ENCODE measurements at regions not wholly inside any gene's neighbourhood (a gene's known extent, or its start where the extent isn't known, plus 50 kb on each side); places are given as distances from the start of the nearest gene placed in this dataset.

DNA sequence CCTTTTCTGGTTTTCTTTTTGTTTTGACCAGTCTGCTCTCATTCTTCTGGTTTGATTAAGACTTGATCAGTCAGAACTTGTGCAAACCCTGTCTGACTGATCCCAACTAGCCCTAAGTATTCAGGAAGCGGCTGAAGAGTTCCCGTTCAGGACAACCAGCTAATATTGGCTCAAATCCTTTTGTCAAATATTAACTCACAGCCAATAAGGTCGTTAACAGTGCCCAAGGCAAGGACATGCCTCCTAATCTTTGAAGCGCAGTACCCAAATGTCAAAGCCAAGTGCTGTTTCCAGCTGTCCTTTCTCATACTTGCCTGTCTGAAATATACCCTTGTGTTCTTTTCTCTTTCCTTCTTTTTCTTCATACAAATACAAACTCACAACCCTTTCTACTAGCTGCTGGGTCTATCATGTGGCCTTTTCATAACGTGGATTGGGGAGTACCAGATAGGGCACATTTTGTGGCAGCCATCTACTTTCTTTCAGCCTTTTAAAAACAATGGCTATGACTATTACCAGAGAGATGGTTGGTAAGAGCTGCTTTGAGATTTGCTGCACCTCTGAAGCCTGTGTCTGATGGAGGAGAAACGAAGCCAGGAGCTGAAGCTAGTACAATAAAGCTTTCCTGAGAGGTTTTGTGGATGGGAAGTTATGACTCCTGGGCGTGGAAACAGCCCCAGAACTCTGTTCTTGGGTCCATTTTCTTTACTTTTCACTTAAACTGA lies 266.4 kb upstream of the ZNF608 start:
- no peak for DNase-seq

GRCh38 chr5:125014202-125014601 lies 267.8 kb upstream of the ZNF608 start:
- DNase-seq = no peak

DNA sequence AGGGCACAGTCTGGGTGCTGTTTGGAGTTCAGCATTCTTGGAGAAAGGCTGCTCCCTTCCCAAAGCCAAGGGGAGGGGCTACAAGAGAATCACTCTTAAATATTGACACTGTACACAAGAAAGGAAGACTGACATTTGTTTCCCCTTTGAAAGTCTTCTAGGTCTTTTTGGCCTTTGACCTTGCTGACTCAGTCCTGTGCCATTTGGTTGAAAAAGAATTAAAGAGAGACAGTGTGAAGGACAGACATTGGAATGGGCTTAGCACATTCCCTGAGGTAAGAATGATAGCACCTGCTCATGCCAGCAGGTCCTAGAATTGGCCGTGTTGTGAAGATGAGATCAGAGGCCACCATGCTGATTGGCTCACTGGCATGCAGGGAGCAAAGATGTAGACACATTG lies 271.4 kb upstream of the ZNF608 start:
- no peak for DNase-seq

DNA sequence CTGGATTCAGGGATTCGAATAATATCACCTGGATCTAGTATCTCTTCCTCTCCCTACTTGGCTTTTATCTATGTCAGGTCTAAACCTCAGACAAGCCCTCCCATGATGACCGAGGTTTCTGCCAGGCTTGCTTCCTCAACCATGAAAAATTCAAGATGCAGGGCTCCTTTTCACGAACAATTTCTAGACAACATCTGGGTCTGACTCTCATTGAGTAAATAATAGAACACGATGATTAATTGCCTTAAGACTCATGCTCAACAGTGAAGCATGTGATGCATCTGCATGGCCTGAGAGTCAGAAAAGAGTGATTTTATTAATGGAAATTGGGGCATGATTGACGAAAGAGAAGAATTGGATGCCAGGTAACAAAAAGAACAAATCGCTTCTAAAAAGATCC lies 277.2 kb upstream of the ZNF608 start:
- no peak for DNase-seq

DNA sequence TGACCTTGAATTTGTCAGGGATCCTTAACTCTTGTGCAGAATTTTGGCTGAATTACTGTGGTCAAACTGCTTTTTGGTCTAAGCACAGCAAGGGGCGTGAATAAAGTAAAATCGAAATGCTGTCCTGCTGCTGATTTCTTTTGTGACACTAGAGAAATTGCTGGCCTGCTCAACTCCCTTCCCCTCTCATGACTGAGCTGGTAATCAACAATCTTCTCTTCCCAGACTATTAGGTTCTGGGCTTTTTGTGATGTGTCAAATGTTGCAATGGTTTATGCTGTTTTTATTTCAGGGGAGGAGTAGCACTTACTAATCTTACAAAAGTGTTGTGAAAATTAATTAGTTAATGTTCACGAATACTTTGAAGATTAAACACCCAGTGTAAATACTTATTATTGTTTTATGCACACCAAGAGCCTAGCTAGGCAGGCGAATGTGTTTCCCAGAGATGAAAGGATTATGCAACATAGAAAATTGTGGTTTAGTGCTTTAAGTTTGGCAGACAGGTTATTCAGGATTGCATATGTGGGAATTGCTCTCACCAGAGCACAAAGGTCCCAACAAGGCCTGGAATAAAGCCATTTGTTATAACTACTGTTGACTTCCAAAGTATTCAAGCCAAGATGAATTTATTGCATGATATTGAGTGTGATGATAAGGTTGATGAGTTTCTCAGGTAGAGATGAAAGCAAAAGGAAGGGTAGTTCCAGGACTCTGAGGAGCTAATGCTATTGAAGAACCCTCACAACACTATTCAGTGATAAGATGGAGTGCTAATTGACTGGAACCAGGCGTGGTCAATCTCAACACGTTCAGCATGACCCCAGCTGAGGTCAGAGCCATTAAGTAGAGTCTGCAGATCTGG lies 280.7 kb upstream of the ZNF608 start:
- no peak for DNase-seq

DNA sequence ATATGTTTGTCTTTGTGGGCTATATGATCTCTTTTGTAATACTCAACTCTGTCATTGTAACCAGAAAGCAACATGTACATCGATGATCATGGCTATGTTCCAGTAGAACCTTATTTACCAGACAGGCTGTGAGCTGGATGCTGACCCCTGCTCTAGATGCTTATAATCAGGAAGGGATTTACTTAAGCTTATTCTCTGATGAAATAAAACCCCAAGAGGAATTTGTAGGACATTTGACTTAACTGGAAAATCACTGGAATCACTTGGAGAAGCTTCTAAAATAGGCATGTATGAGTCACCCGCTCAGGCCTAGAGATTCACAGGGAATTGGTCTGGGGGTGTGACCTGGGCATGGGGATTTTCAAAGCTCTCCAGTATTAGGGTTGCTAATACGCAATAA lies 285.8 kb upstream of the ZNF608 start:
- no peak for DNase-seq

DNA sequence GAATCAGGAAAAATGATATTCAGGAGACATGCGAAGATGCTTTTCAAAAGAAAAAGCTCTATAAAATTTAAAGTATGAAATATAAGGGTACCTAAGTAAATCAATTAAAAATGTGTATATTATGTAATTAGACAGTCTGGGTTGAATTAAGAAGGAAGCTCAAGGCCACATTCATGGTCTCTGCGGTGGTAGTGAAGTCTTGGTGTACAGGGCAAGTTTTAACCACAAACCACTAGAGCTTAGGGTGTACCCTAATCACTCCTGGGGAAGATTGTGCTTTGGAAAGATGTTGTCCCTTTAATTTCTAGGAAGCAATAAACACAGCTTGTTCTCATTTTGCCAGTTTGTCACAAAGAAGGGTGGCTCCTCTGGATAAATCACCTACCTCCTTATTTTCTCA lies 287.2 kb upstream of the ZNF608 start:
- DNase-seq = no peak

- DNase-seq = no peak
These were observed 287.9 kb upstream of the ZNF608 start for GRCh38 chr5:125034331-125034730.

DNA sequence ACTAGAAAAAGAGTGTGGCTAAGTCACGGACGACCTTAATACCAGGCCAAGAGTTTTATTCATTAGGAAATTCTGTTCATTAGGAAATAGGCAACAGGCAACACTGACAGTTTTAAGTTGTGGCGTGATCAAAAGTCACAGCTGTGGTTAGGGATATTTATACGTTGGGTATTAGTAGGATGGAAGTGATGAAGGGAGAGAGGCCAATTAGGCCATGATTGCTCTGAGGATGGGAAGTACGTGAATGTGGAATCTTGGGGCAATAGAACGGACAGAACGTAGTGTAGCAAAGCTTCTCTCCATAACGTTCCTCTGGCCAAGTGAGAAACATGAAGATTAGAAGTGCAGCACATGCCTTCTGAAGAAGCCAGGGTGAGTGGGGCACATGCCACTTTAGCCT lies 290.1 kb upstream of the ZNF608 start:
- DNase-seq = no peak

DNA sequence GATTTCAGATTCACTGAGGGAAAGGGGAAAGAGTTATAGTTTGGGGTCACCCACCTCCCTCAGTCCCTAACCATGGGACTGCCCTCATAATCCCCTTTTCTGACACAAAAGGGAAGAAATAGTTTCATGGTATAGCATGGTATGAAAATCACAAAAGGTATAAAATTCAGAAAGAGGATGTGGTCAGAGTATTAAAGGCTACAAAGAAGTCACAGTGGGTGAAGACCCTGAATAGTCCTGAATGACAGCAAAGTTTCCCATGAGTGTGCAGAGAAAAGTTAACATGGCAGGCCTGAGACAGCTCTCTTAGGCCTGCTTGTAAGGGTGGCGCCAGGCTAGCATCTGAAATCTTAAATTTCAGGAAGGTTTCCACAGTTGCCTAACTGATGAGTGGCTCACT lies 290.6 kb upstream of the ZNF608 start:
- DNase-seq = no peak

DNA sequence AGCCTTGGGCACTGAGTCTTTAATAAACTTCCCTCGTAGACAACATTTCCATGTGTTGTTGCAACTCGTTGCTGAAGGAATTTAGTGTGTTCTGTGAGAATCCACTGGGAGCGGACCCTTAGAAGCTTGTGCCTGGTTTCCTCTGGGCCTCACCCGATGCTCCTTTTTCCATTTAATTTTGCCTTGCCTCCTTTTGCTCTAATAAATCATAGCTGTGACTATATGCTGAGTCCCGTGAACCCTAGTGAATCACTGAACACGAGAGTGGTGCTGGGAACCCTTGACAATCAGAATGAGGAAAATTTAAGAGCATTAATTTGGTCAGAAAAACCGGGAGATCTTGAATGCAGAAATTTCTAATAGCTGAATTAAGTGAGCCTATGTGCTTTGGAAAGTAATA lies 291.1 kb upstream of the ZNF608 start:
- no peak for DNase-seq

DNA sequence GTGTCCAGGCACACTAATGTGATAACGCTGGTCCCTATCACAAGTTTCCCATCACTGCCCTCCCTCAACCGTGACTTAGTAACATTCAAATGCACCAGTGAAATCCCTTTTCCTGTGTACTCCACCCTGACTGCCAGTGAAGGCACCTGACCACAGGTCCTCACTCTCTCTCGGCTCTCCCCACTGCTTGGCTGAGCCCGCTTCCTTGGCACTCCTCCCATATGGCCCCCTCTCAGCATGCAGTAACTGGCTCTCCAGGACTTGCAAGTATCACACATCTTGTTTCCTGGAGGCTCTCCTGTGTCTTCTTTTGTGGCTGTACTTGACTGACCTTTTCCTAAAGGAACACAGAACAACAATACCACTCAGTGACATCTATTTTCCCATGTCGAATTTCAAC lies 292.0 kb upstream of the ZNF608 start:
- DNase-seq = no peak

DNA sequence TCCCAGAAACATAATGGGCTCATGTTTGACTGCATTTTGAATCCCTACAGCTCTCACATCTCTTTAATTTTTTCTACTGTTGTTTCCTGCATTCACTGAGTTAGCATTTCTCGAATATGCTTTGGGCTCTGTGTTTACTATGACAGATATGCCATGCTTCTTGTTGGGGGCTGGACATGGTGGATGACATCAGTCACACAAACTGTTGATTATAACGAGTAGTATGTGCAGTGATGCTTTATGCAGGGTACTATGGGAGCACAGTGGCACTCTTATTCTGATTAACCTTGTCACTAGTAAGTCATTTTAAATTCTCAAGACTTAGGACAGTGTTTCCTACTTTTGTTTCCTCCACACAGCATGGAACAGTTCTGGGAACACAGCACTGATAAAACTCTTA lies 295.4 kb upstream of the ZNF608 start:
- no peak for DNase-seq

DNA sequence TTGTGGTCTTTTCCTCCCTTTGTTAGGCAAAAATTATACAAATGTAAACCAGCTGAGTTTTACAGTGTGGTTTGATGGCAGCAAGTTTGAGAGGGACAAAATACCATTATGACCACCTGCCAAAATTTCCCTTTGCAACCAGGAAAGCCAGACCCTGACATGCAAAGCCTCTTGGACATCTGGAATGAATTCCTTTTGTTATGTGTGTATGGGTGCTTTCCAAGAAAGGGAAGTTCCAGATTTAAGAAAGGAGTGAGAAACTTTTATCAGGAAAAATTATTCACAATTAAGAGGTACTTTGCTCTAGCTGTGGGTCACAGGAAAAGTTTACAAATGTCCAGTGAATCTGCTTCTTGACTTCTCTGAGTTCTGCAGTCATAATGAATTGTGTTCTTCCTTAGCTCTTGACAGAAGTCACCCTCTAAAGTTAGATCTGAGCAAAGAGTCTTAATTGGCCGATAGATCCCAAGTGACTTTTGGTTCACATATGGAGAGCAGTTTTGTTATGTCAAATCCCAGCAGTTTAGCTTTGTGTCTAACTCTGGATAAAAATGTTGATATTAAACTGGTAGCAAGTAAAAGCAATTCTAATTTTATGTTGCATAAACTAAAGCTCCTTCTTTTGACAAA lies 295.9 kb upstream of the ZNF608 start:
- no peak for DNase-seq

- no peak for DNase-seq
These were observed 297.4 kb upstream of the ZNF608 start for GRCh38 chr5:125043781-125044391.

DNA sequence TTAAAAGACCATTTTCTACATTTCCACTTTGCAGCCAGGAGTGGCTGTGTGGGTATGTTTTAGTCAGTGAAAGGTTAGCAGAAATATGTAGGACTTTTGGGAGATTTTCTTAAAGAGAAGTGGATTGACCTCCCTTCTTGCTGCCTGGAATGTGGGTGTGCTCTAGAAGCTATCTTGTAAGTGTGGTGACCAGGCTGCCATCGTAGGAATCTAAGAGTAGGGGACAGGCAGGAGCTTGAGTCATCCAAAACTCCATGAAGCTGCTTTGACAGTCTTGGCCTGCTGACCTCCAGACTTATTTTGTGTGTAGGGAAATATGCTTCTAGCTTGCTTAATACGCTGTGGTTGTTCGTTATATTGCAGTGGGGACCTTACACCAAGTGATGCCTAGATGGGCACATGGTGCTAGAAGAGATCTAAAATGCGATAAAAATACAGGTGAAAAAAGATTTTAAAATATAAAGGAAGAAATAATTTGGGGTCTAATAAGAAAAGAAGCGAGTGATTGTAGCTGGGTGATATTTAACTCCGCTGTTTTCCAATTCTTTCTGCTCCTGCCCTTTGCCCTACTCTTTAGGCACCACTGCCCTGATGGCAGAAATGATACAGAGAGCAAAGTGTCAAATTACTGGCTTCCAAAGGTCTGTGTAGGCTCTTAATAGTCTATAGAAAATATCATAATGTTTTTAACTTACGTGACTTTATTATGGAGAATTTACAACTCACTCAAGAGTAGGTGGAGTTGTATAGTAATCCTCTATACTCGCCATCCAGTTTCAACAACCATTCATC lies 298.2 kb upstream of the ZNF608 start:
- DNase-seq = no peak

- no peak for DNase-seq
These were observed 299.2 kb upstream of the ZNF608 start for GRCh38 chr5:125045646-125046045.

DNA sequence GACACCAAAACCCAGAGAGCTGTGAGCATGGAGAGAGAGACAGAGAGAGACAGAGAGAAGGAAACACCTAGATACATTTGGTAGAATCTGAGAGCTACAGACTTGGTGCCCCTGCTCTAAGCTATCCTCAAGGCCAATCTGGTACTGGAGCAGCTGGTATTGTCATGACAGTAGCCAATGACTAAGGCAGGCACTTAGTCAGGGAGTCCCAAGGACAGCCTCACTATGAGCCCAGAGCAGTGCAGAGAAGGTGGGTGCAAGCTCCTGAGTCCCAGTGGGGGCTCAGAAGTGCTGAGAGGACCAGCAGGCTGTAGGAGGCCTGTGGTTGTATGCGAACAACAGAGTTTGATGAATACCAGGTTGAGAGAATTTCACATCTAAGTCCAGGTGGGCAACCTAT lies 300.4 kb upstream of the ZNF608 start:
- no peak for DNase-seq

- DNase-seq = no peak
These were observed 301.4 kb upstream of the ZNF608 start for GRCh38 chr5:125047871-125048270.

- no peak for DNase-seq
These were observed 303.6 kb upstream of the ZNF608 start for GRCh38 chr5:125049721-125050702.

DNA sequence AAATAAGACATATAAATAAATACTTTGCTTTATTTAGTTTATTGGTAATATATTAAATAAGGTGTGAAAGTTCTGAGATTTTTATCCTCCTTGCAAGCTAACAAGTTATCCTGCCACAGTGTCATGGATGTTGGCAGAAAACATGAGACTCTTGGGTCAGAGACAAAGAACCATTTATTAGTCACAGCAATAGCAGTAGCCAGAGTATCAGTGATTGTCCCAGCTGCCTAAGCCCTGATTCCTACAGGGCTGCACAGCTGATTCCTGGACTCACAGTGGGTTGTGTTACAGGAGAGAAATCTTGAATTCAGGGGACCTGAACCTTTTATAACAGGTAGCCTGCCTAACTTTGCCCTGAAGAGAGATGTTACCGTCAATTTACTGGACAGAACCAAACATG lies 304.5 kb upstream of the ZNF608 start:
- no peak for DNase-seq
